ENCODE measurements at regions not wholly inside any gene's neighbourhood (a gene's known extent, or its start where the extent isn't known, plus 50 kb on each side); places are given as distances from the start of the nearest gene placed in this dataset.

- Mint-ChIP-seq H3K36me3 (no peaks in the 10 kb centered on the region), H3K9me3 (no peaks in the 10 kb centered on the region), H3K4me3 (no peak overlapping the region), H3K27me3 (no peaks in the 10 kb centered on the region), H3K4me1 (ENCODE audit: unreplicated experiment) (no peaks in the 10 kb centered on the region), H3K27ac (no peak overlapping the region)
- no peak for DNase-seq (ENCODE audit: extremely low spot score, unreplicated experiment)
- TF ChIP-seq CTCF (conservative IDR thresholded peaks at IDR 0.05), result no peak
Measured at GRCh38 chr3:144391236-144391635, 419.6 kb downstream of the DIPK2A start.

DNA sequence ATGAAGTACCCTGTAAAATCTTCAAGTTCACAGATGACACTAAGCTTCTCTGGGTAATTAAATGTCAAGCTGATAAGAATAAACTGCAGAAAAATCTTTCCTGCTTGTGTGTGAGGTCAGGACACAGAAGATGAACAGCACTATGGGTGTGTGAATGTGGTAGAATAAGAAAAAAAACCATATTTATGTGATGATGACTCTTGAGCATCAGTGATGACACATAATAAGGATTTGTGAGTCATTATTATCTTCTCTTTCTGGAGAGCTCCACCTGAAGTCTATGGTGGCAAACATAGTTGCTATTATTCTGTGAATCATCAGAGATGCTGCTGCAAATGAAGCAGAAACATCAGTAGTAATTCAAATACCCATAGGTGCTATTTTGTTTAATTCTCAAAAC lies 422.4 kb downstream of the DIPK2A start:
- Mint-ChIP-seq H3K36me3 (no peaks in the 10 kb centered on the region), H3K4me3 (no peak overlapping the region), H3K27me3 (no peaks in the 10 kb centered on the region), H3K4me1 (ENCODE audit: unreplicated experiment) (no peaks in the 10 kb centered on the region), H3K9me3 (no peaks in the 10 kb centered on the region), H3K27ac (no peak overlapping the region)
- no peak for DNase-seq (ENCODE audit: extremely low spot score, unreplicated experiment)
- TF ChIP-seq CTCF (conservative IDR thresholded peaks at IDR 0.05), result no peak

DNA sequence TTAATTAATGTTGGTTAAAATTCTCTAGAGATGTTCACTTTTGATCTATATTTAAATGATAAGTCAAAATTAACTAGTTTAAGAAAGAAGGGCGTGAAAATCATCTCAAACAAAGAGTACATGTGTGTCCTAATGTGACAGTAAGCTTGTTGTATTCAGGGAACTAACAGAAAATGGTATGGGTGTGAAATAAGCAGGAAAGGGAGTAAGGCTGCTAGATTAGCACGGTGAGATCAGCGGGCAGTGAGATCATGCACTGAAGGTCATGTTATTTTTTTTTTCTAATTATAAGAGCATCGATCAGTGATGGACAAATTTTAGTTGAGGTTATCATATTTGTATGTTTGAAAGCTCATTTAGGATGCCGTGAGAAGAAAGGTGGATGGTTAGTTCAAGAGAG lies 430.8 kb downstream of the DIPK2A start:
- no peak for DNase-seq (ENCODE audit: extremely low spot score, unreplicated experiment)

GRCh38 chr3:144403040-144403457 lies 431.4 kb downstream of the DIPK2A start:
- H3K27me3 Mint-ChIP-seq, result no peaks in the 10 kb centered on the region
- DNase-seq (ENCODE audit: extremely low spot score, unreplicated experiment), result no peak
- no peak for TF ChIP-seq CTCF (conservative IDR thresholded peaks at IDR 0.05)
- no peaks in the 10 kb centered on the region for H3K9me3 Mint-ChIP-seq
- no peaks in the 10 kb centered on the region for H3K4me1 Mint-ChIP-seq (ENCODE audit: unreplicated experiment)
- H3K36me3 Mint-ChIP-seq, result peaks cover 3% of the 10 kb centered on the region
- H3K27ac Mint-ChIP-seq, result no peak overlapping the region
- no peak overlapping the region for H3K4me3 Mint-ChIP-seq

More for the DNA sequence above, 430.8 kb downstream of the DIPK2A start:
- H3K36me3 Mint-ChIP-seq, result peaks cover 3% of the 10 kb centered on the region
- H3K9me3 Mint-ChIP-seq, result no peaks in the 10 kb centered on the region
- no peak overlapping the region for H3K27ac Mint-ChIP-seq
- H3K4me1 Mint-ChIP-seq (ENCODE audit: unreplicated experiment), result no peaks in the 10 kb centered on the region
- no peaks in the 10 kb centered on the region for H3K27me3 Mint-ChIP-seq
- no peak overlapping the region for H3K4me3 Mint-ChIP-seq
- no peak for TF ChIP-seq CTCF (conservative IDR thresholded peaks at IDR 0.05)

DNA sequence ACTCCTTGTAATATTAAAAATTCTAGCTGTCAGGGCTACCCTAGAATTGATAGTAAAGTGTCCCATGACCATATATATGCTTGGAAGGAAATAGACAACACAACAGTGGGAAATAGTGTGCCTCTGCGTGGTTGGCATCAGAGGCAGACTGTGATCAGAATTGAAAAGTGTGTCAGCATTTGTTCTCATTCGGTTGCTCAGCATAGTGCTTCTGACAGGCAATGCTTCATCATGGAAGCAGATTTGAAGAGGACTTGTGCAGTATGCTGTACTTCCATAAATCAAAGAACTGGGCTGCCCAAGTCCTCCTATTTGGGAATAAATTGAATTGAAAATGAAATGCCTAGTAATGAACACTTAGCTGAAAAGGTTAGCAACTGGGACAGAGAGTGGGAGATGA lies 435.7 kb downstream of the DIPK2A start:
- H3K27ac Mint-ChIP-seq, result no peak overlapping the region
- H3K36me3 Mint-ChIP-seq, result no peaks in the 10 kb centered on the region
- DNase-seq (ENCODE audit: extremely low spot score, unreplicated experiment), result no peak
- no peak overlapping the region for H3K4me3 Mint-ChIP-seq
- peaks cover 14% of the 10 kb centered on the region for H3K9me3 Mint-ChIP-seq
- no peaks in the 10 kb centered on the region for H3K27me3 Mint-ChIP-seq
- no peak for TF ChIP-seq CTCF (conservative IDR thresholded peaks at IDR 0.05)
- H3K4me1 Mint-ChIP-seq (ENCODE audit: unreplicated experiment), result no peaks in the 10 kb centered on the region

- H3K4me3 Mint-ChIP-seq, result no peak overlapping the region
- DNase-seq (ENCODE audit: extremely low spot score, unreplicated experiment), result no peak
- TF ChIP-seq CTCF (conservative IDR thresholded peaks at IDR 0.05), result no peak
- no peak overlapping the region for H3K27ac Mint-ChIP-seq
- no peaks in the 10 kb centered on the region for H3K4me1 Mint-ChIP-seq (ENCODE audit: unreplicated experiment)
- H3K36me3 Mint-ChIP-seq, result no peaks in the 10 kb centered on the region
- H3K27me3 Mint-ChIP-seq, result no peaks in the 10 kb centered on the region
- H3K9me3 Mint-ChIP-seq, result peaks cover 14% of the 10 kb centered on the region
Measured at GRCh38 chr3:144409319-144409718, 437.7 kb downstream of the DIPK2A start.
